ENCODE measurements at regions not wholly inside any gene's neighbourhood (a gene's known extent, or its start where the extent isn't known, plus 50 kb on each side); places are given as distances from the start of the nearest gene placed in this dataset.

DNA sequence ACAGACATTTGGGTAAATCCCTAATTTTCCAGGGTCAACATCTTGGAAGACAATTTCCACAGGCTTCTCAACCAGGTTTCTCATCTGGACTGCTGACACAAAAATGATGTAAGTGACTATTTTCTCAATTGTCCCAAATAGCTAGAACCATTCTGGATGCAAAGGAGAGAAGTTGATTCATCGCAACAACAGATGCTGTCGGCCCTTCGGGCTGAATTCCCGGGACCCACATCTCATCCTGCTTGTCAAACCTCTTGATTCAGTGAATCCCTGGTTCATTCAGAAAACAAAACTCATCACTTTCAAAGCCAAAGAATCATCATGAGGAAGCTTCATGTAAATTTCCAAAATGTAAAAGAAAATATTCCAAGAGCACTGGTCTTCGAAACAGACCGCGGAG lies 251.8 kb downstream of the NPHP4 start:
- H3K9me3 ChIP-seq (ENCODE audit: control insufficient read depth in 1 of 2, insufficient read depth in 1 of 2, low read depth in 1 of 2, low read length in 2 of 2): no peaks in the 10 kb centered on the region
- DNase-seq (ENCODE audit: low read depth, low spot score) (no peak), ATAC-seq (no peak)
- TF ChIP-seq YY1 (IDR thresholded peaks at IDR 0.05; ENCODE audit: extremely low read depth, insufficient replicate concordance, low read depth, low read length) (no peak), SRF (IDR thresholded peaks at IDR 0.05; ENCODE audit: low read depth) (no peak), POLR2A (IDR thresholded peaks at IDR 0.05; ENCODE audit: borderline replicate concordance, extremely low read depth, insufficient read depth, insufficient read length) (no peak), ZNF274 (IDR thresholded peaks at IDR 0.05; ENCODE audit: low read depth, low read length) (no peak), FOSL1 (IDR thresholded peaks at IDR 0.05; ENCODE audit: low read depth) (no peak), ZFX (IDR thresholded peaks at IDR 0.05) (no peak), SIN3A (IDR thresholded peaks at IDR 0.05; ENCODE audit: low read depth) (no peak), CBX3 (IDR thresholded peaks at IDR 0.05; ENCODE audit: low read depth) (no peak), ELF1 (IDR thresholded peaks at IDR 0.05; ENCODE audit: borderline replicate concordance, low read depth) (no peak), CEBPB (IDR thresholded peaks at IDR 0.05; ENCODE audit: low read depth) (no peak), JUND (IDR thresholded peaks at IDR 0.05) (no peak), CTCF (IDR thresholded peaks at IDR 0.05 in 2 of 3, conservative IDR thresholded peaks at IDR 0.05 in 1 of 3; ENCODE audit: borderline replicate concordance in 1 of 3, insufficient read depth in 1 of 3, low read depth in 2 of 3, low read length in 2 of 3) (no peak)
- TF ChIP-seq, protein P1, sequence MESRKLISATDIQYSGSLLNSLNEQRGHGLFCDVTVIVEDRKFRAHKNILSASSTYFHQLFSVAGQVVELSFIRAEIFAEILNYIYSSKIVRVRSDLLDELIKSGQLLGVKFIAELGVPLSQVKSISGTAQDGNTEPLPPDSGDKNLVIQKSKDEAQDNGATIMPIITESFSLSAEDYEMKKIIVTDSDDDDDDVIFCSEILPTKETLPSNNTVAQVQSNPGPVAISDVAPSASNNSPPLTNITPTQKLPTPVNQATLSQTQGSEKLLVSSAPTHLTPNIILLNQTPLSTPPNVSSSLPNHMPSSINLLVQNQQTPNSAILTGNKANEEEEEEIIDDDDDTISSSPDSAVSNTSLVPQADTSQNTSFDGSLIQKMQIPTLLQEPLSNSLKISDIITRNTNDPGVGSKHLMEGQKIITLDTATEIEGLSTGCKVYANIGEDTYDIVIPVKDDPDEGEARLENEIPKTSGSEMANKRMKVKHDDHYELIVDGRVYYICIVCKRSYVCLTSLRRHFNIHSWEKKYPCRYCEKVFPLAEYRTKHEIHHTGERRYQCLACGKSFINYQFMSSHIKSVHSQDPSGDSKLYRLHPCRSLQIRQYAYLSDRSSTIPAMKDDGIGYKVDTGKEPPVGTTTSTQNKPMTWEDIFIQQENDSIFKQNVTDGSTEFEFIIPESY (IDR thresholded peaks at IDR 0.05; ENCODE audit: extremely low read depth, insufficient replicate concordance, low read length): no peak
- TF ChIP-seq, protein P2, sequence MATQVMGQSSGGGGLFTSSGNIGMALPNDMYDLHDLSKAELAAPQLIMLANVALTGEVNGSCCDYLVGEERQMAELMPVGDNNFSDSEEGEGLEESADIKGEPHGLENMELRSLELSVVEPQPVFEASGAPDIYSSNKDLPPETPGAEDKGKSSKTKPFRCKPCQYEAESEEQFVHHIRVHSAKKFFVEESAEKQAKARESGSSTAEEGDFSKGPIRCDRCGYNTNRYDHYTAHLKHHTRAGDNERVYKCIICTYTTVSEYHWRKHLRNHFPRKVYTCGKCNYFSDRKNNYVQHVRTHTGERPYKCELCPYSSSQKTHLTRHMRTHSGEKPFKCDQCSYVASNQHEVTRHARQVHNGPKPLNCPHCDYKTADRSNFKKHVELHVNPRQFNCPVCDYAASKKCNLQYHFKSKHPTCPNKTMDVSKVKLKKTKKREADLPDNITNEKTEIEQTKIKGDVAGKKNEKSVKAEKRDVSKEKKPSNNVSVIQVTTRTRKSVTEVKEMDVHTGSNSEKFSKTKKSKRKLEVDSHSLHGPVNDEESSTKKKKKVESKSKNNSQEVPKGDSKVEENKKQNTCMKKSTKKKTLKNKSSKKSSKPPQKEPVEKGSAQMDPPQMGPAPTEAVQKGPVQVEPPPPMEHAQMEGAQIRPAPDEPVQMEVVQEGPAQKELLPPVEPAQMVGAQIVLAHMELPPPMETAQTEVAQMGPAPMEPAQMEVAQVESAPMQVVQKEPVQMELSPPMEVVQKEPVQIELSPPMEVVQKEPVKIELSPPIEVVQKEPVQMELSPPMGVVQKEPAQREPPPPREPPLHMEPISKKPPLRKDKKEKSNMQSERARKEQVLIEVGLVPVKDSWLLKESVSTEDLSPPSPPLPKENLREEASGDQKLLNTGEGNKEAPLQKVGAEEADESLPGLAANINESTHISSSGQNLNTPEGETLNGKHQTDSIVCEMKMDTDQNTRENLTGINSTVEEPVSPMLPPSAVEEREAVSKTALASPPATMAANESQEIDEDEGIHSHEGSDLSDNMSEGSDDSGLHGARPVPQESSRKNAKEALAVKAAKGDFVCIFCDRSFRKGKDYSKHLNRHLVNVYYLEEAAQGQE (IDR thresholded peaks at IDR 0.05; ENCODE audit: low read depth): no peak
- TF ChIP-seq, protein P3, sequence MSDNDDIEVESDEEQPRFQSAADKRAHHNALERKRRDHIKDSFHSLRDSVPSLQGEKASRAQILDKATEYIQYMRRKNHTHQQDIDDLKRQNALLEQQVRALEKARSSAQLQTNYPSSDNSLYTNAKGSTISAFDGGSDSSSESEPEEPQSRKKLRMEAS (IDR thresholded peaks at IDR 0.05): no peak
- H2AFZ ChIP-seq (ENCODE audit: low read depth, low read length, poor library complexity, severe bottlenecking): no peak overlapping the region
- H3K9ac ChIP-seq (ENCODE audit: low read length): no peak overlapping the region
- H4K20me1 ChIP-seq (ENCODE audit: insufficient read depth): no peaks in the 10 kb centered on the region
- ChIA-PET CTCF (no interaction called here), POLR2A (no interaction called here), RAD21 (ENCODE audit: low non-redundant PET in 1 of 2, low total read pairs in 2 of 2, uncharacterized antibody in 2 of 2, unreplicated experiment in 2 of 2) (no interaction called here)
- no peaks in the 10 kb centered on the region for H3K9me2 ChIP-seq (ENCODE audit: insufficient read depth)
- no peak overlapping the region for H3K4me2 ChIP-seq (ENCODE audit: low read length)
- peaks cover 37% of the 10 kb centered on the region for H3K27me3 ChIP-seq (ENCODE audit: insufficient read depth, low read length)
- no peak overlapping the region for H3K4me3 ChIP-seq (replicated peaks in 1 of 2; ENCODE audit: low read depth in 1 of 2, low read length in 2 of 2)
- H3K4me1 ChIP-seq (ENCODE audit: control insufficient read depth in 1 of 2, insufficient read depth in 2 of 2, low read length in 2 of 2): no peaks in the 10 kb centered on the region
- intact Hi-C loops (cut with micrococcal nuclease): loop anchor here (10.0 kb wide), 1 partner anchor 234 kb away; no protein-coding TSS in a partner anchor
- no peak overlapping the region for H3K27ac ChIP-seq (ENCODE audit: low read depth, low read length)
- no peaks in the 10 kb centered on the region for H3K79me2 ChIP-seq (ENCODE audit: insufficient read depth, low read length)
- H3K36me3 ChIP-seq (ENCODE audit: control insufficient read depth in 1 of 2, insufficient read depth in 2 of 2, low read length in 2 of 2): no peaks in the 10 kb centered on the region
- no TSS peak for BruUV-seq (replicated peaks)

Measured in HCT116 (cell line).